Neuronal stem cell (in vitro differentiated cells): ENCODE measurements at regions not wholly inside any gene's neighbourhood (a gene's known extent, or its start where the extent isn't known, plus 50 kb on each side); places are given as distances from the start of the nearest gene placed in this dataset.

Experiments used
- DNase-seq: peaks from one replicate; pipeline ENCODE4 v3.0.0-alpha.2; 2013; ENCODE audit warnings: low spot score
- H2AFZ ChIP-seq: one replicate; pipeline ENCODE4 v1.6.1; 2013; ENCODE audit warnings: mild to moderate bottlenecking, low read length, inconsistent platforms
- H2AK5ac ChIP-seq: 2 replicates; pipeline ENCODE4 v1.6.1; 2013; ENCODE audit warnings: low read depth, mild to moderate bottlenecking, inconsistent platforms, low read length, moderate library complexity, mixed read lengths
- H2BK120ac ChIP-seq: 2 replicates; pipeline ENCODE4 v1.6.1; 2013; ENCODE audit warnings: low read depth, mild to moderate bottlenecking, inconsistent platforms, low read length, moderate library complexity, mixed read lengths
- H2BK12ac ChIP-seq: one replicate; pipeline ENCODE4 v1.6.1; 2013; ENCODE audit warnings: low read length, inconsistent platforms
- H2BK15ac ChIP-seq: 2 replicates; pipeline ENCODE4 v1.6.1; 2013; ENCODE audit warnings: mild to moderate bottlenecking, low read length, inconsistent platforms, mixed read lengths
- H2BK5ac ChIP-seq: one replicate; pipeline ENCODE4 v1.6.1; 2013; ENCODE audit warnings: inconsistent platforms, mild to moderate bottlenecking, low read length, moderate library complexity
- H3K14ac ChIP-seq: one replicate; pipeline ENCODE4 v1.6.1; 2013; ENCODE audit warnings: low read length, inconsistent platforms
- H3K18ac ChIP-seq: 2 replicates; pipeline ENCODE4 v1.6.1; 2013; ENCODE audit warnings: low read length, inconsistent platforms
- H3K23ac ChIP-seq: 2 replicates; pipeline ENCODE4 v1.6.1; 2013; ENCODE audit warnings: low read depth, mild to moderate bottlenecking, mixed read lengths, low read length, inconsistent platforms; ENCODE audit not compliant: poor library complexity
- H3K27ac ChIP-seq: replicated peaks from 3 replicates; pipeline ENCODE4 v1.5.1; 2013; ENCODE audit warnings: low read length, inconsistent platforms
- H3K27me3 ChIP-seq, 3 experiments: 2 replicates each; pipeline ENCODE4 v1.6.1; 2013; ENCODE audit warnings: low read length in 3 of 3, mild to moderate bottlenecking in 2 of 3, inconsistent platforms in 1 of 3, low read depth in 1 of 3, mixed read lengths in 1 of 3, moderate library complexity in 1 of 3; ENCODE audit not compliant: control insufficient read depth in 3 of 3, insufficient read depth in 3 of 3
- H3K36me3 ChIP-seq, 2 donors: replicated peaks in 1 of 2; 2 replicates each; pipeline ENCODE4 v1.6.1; 2013; ENCODE audit warnings: low read length in 2 of 2; ENCODE audit not compliant: control insufficient read depth in 2 of 2, insufficient read depth in 2 of 2
- H3K4ac ChIP-seq: 2 replicates; pipeline ENCODE4 v1.6.1; 2013; ENCODE audit warnings: inconsistent platforms, mild to moderate bottlenecking, low read length, moderate library complexity
- H3K4me1 ChIP-seq, 2 donors: 1 replicate in 1 of 2; 2 replicates in 1 of 2; pipeline ENCODE4 v1.6.1; 2013; ENCODE audit warnings: low read length in 2 of 2, low read depth in 1 of 2; ENCODE audit not compliant: control insufficient read depth in 2 of 2, insufficient read depth in 1 of 2
- H3K4me2 ChIP-seq: one replicate; pipeline ENCODE4 v1.6.1; 2013; ENCODE audit warnings: mild to moderate bottlenecking, low read length, inconsistent platforms; ENCODE audit not compliant: insufficient read depth, poor library complexity, severe bottlenecking
- H3K4me3 ChIP-seq, 2 donors: 2 replicates each; pipeline ENCODE4 v1.5.1; 2013; ENCODE audit warnings: low read length in 2 of 2, mild to moderate bottlenecking in 2 of 2, inconsistent platforms in 1 of 2, moderate library complexity in 1 of 2
- H3K79me1 ChIP-seq: one replicate; pipeline ENCODE4 v1.6.1; 2013; ENCODE audit warnings: low read depth, mild to moderate bottlenecking, inconsistent platforms, low read length, moderate library complexity
- H3K9ac ChIP-seq: one replicate; pipeline ENCODE4 v1.6.1; 2013; ENCODE audit warnings: mild to moderate bottlenecking, low read depth, low read length, inconsistent platforms; ENCODE audit not compliant: poor library complexity
- H3K9me3 ChIP-seq, 2 donors: replicated peaks in 1 of 2; 2 replicates each; pipeline versions ENCODE3 to v1.6.1; 2013; ENCODE audit warnings: low read length in 2 of 2, mild to moderate bottlenecking in 2 of 2, inconsistent platforms in 1 of 2, low read depth in 1 of 2, mixed read lengths in 1 of 2, moderate library complexity in 1 of 2; ENCODE audit not compliant: control insufficient read depth in 2 of 2, insufficient read depth in 1 of 2
- H4K8ac ChIP-seq: one replicate; pipeline ENCODE4 v1.6.1; 2013; ENCODE audit warnings: low read depth, mild to moderate bottlenecking, inconsistent platforms, low read length, moderate library complexity
- H4K91ac ChIP-seq: one replicate; pipeline ENCODE4 v1.6.1; 2013; ENCODE audit warnings: low read length, low read depth, mild to moderate bottlenecking, inconsistent platforms; ENCODE audit not compliant: poor library complexity
- WGBS, 2 donors: extraction: QIAGEN DNeasy Blood & Tissue Kit; methylation state at CpG; one replicate each; pipeline ENCODE4 v1.1.7; 2013; ENCODE audit warnings: missing lambda C conversion rate in 2 of 2, mixed read lengths in 1 of 2; ENCODE audit not compliant: insufficient read length in 2 of 2, insufficient replicate concordance in 1 of 2; ENCODE audit errors: extremely low coverage in 2 of 2; 5-methylcytosine and 5-hydroxymethylcytosine counted together

GRCh38 chr1:38505944-38506343, 353.6 kb downstream of the RRAGC start:
- Histone ChIP-seq H2BK5ac (no peak overlapping the region), H3K27me3 (peaks cover 0 to 12% (median 0%) of the 10 kb centered on the region in 3 experiments), H3K27ac (no peak overlapping the region)

GRCh38 chr1:38502758-38503157, 356.8 kb downstream of the RRAGC start:
- peak; percentile 63 for DNase-seq
- no peak overlapping the region for H3K27ac ChIP-seq
- WGBS, 2 donors: no CpG with 5 or more reads among the region's 4 CpGs

More at GRCh38 chr1:38505944-38506343, 353.6 kb downstream of the RRAGC start:
- no peak overlapping the region for H3K23ac ChIP-seq
- no peaks in the 10 kb centered on the region for H3K36me3 ChIP-seq
- H3K4me3 ChIP-seq: no peak overlapping the region
- DNase-seq: no peak
- H3K4me1 ChIP-seq: peaks cover 0 to 4% of the 10 kb centered on the region in 2 donors
- H3K14ac ChIP-seq: no peak overlapping the region
- no peaks in the 10 kb centered on the region for H3K9me3 ChIP-seq
- no peak overlapping the region for H2BK15ac ChIP-seq
- no peak overlapping the region for H3K4me2 ChIP-seq
- no peak overlapping the region for H2BK120ac ChIP-seq
- no peak overlapping the region for H3K18ac ChIP-seq
- WGBS, 2 donors: no CpG with 5 or more reads among the region's 8 CpGs
- H3K79me1 ChIP-seq: no peaks in the 10 kb centered on the region
- H2AK5ac ChIP-seq: no peak overlapping the region
- no peak overlapping the region for H2BK12ac ChIP-seq
- no peak overlapping the region for H3K4ac ChIP-seq
- H4K91ac ChIP-seq: no peak overlapping the region
- no peak overlapping the region for H4K8ac ChIP-seq
- no peak overlapping the region for H2AFZ ChIP-seq
- H3K9ac ChIP-seq: no peak overlapping the region

GRCh38 chr1:38500891-38501290, 358.7 kb downstream of the RRAGC start:
- Histone ChIP-seq H2BK15ac (no peak overlapping the region), H3K27ac (no peak overlapping the region), H4K8ac (no peak overlapping the region), H2AK5ac (no peak overlapping the region), H2BK120ac (no peak overlapping the region), H3K4me1 (peaks cover 21 to 27% of the 10 kb centered on the region in 2 donors), H3K79me1 (no peaks in the 10 kb centered on the region), H3K23ac (no peak overlapping the region), H3K36me3 (no peaks in the 10 kb centered on the region), H4K91ac (no peak overlapping the region), H3K27me3 (peaks cover 0 to 4% (median 0%) of the 10 kb centered on the region in 3 experiments), H3K18ac (no peak overlapping the region), H2AFZ (no peak overlapping the region), H3K4me3 (no peak overlapping the region), H3K4ac (no peak overlapping the region), H3K9me3 (no peaks in the 10 kb centered on the region), H3K4me2 (no peak overlapping the region), H2BK12ac (no peak overlapping the region), H3K14ac (no peak overlapping the region), H2BK5ac (no peak overlapping the region), H3K9ac (no peak overlapping the region)
- no peak for DNase-seq
- no CpG with 5 or more reads among the region's 2 CpGs for WGBS, 2 donors

More at GRCh38 chr1:38502758-38503157, 356.8 kb downstream of the RRAGC start:
- Histone ChIP-seq H2BK5ac (no peak overlapping the region), H2BK12ac (no peak overlapping the region), H3K4me1 (peaks cover 11 to 18% of the 10 kb centered on the region in 2 donors), H3K4me2 (no peak overlapping the region), H3K9ac (no peak overlapping the region), H3K9me3 (no peaks in the 10 kb centered on the region), H3K23ac (no peak overlapping the region), H3K18ac (no peak overlapping the region), H3K4me3 (no peak overlapping the region), H3K4ac (no peak overlapping the region), H3K36me3 (no peaks in the 10 kb centered on the region), H2BK120ac (no peak overlapping the region), H2BK15ac (no peak overlapping the region), H3K79me1 (no peaks in the 10 kb centered on the region), H2AK5ac (no peak overlapping the region), H4K91ac (no peak overlapping the region), H4K8ac (no peak overlapping the region), H3K14ac (no peak overlapping the region), H2AFZ (peak overlapping the region; percentile 41), H3K27me3 (peaks cover 0 to 4% (median 0%) of the 10 kb centered on the region in 3 experiments)

- no peak for DNase-seq
- Histone ChIP-seq H2AK5ac (no peak overlapping the region), H4K8ac (no peak overlapping the region), H3K27ac (no peak overlapping the region), H3K18ac (no peak overlapping the region), H3K9me3 (no peaks in the 10 kb centered on the region), H3K4me3 (no peak overlapping the region), H3K4ac (no peak overlapping the region), H3K79me1 (no peaks in the 10 kb centered on the region), H4K91ac (no peak overlapping the region), H2BK12ac (no peak overlapping the region), H3K4me2 (no peak overlapping the region), H3K4me1 (peaks cover 21 to 27% of the 10 kb centered on the region in 2 donors), H3K9ac (no peak overlapping the region), H3K36me3 (no peaks in the 10 kb centered on the region), H2BK120ac (no peak overlapping the region), H2BK5ac (no peak overlapping the region), H2AFZ (no peak overlapping the region), H3K23ac (no peak overlapping the region), H3K14ac (no peak overlapping the region), H3K27me3 (peaks cover 0 to 4% (median 0%) of the 10 kb centered on the region in 3 experiments), H2BK15ac (no peak overlapping the region)
- no CpG with 5 or more reads among the region's 2 CpGs for WGBS, 2 donors
These were observed 359.2 kb downstream of the RRAGC start for GRCh38 chr1:38500352-38500751.
